OCI-LY3 (cell line): ENCODE measurements at regions not wholly inside any gene's neighbourhood (a gene's known extent, or its start where the extent isn't known, plus 50 kb on each side); places are given as distances from the start of the nearest gene placed in this dataset.

Experiments used
- H2AFZ ChIP-seq: fragments of 200-600, 300-600 bp; shearing (Covaris generic); 2 replicates; pipeline ENCODE4 v1.6.0; 2014; ENCODE audit warnings: antibody characterized with exemption, low read depth, low read length
- H3K27ac ChIP-seq: fragments of 200-600, 300-600 bp; sonication (generic); 2 replicates; pipeline ENCODE4 v1.5.1; 2014; ENCODE audit warnings: mild to moderate bottlenecking, low read length, moderate library complexity, mixed read lengths
- H3K27me3 ChIP-seq: fragments of 200-600, 300-600 bp; sonication (generic); 2 replicates; pipeline ENCODE4 v1.6.1; 2014; ENCODE audit warnings: low read depth, low read length, mixed read lengths
- H3K36me3 ChIP-seq: fragments of 200-600, 300-600 bp; sonication (generic); replicated peaks from 2 replicates; pipeline ENCODE3; 2014; ENCODE audit warnings: low read depth, low read length, mixed read lengths
- H3K4me1 ChIP-seq: fragments of 300-600, 200-600 bp; sonication (generic); 2 replicates; pipeline ENCODE4 v1.6.1; 2014; ENCODE audit warnings: low read length, mixed read lengths
- H3K4me2 ChIP-seq: fragments of 200-600, 300-600 bp; sonication (generic); 2 replicates; pipeline ENCODE4 v1.6.1; 2014; ENCODE audit warnings: low read length, mixed read lengths
- H3K4me3 ChIP-seq: fragments of 300-600, 200-600 bp; sonication (generic); 2 replicates; pipeline ENCODE4 v1.5.1; 2014; ENCODE audit warnings: antibody characterized with exemption, mild to moderate bottlenecking, low read length, moderate library complexity
- H3K79me2 ChIP-seq: fragments of 300-600, 200-600 bp; shearing (Covaris generic); 2 replicates; pipeline ENCODE4 v1.6.1; 2014; ENCODE audit warnings: mild to moderate bottlenecking, low read length, mixed read lengths
- H3K9ac ChIP-seq: fragments of 300-600, 200-600 bp; shearing (Covaris generic); 2 replicates; pipeline ENCODE4 v1.6.0; 2014; ENCODE audit warnings: mild to moderate bottlenecking, low read length, moderate library complexity
- H3K9me3 ChIP-seq: fragments of 200-600, 300-600 bp; shearing (Covaris generic); 2 replicates; pipeline ENCODE4 v1.6.1; 2014; ENCODE audit warnings: low read length, mixed read lengths; ENCODE audit not compliant: insufficient read depth
- H4K20me1 ChIP-seq: fragments of 200-600, 300-600 bp; sonication (generic); 2 replicates; pipeline ENCODE4 v1.6.1; 2016; ENCODE audit warnings: low read length, mixed read lengths; ENCODE audit not compliant: insufficient read depth
- CTCF ChIP-seq: fragments of 200-600, 300-600 bp; sonication (generic); IDR thresholded peaks from 2 replicates; pipeline ENCODE4 v1.5.1; 2014; ENCODE audit warnings: antibody characterized with exemption, low read length, low read depth
- EZH2phosphoT487 ChIP-seq: fragments of 200-600 bp; shearing (Covaris generic); IDR thresholded peaks from 2 replicates; pipeline ENCODE4 v1.6.1; 2018; ENCODE audit warnings: antibody characterized with exemption, mixed run types, low read depth

- no peak overlapping the region for H3K9ac ChIP-seq
- H3K4me3 ChIP-seq, result no peak overlapping the region
- H2AFZ ChIP-seq, result no peak overlapping the region
- H4K20me1 ChIP-seq, result no peaks in the 10 kb centered on the region
- no peaks in the 10 kb centered on the region for H3K79me2 ChIP-seq
- H3K27me3 ChIP-seq, result no peaks in the 10 kb centered on the region
- no peak overlapping the region; the same call in 1 of the 2 replicates for H3K4me2 ChIP-seq
- H3K4me1 ChIP-seq, result peaks cover 16% of the 10 kb centered on the region; the same call in 1 of the 2 replicates
- TF ChIP-seq EZH2phosphoT487 (no peak), CTCF (no peak)
- H3K36me3 ChIP-seq, result no peaks in the 10 kb centered on the region
- no peaks in the 10 kb centered on the region for H3K9me3 ChIP-seq
- no peak overlapping the region for H3K27ac ChIP-seq
These were observed 381.4 kb downstream of the BRD1 start for GRCh38 chr22:49446145-49446758.

GRCh38 chr22:49444781-49445180, 382.9 kb downstream of the BRD1 start:
- no peak overlapping the region for H2AFZ ChIP-seq
- H3K27ac ChIP-seq, result no peak overlapping the region
- no peak overlapping the region for H3K4me2 ChIP-seq
- peaks cover 16% of the 10 kb centered on the region; the same call in 1 of the 2 replicates for H3K4me1 ChIP-seq
- no peak overlapping the region for H3K9ac ChIP-seq
- no peak overlapping the region for H3K4me3 ChIP-seq
- H3K9me3 ChIP-seq, result no peaks in the 10 kb centered on the region
- H4K20me1 ChIP-seq, result no peaks in the 10 kb centered on the region
- H3K36me3 ChIP-seq, result no peaks in the 10 kb centered on the region
- no peak for TF ChIP-seq EZH2phosphoT487
- TF ChIP-seq CTCF, result no peak
- no peaks in the 10 kb centered on the region for H3K79me2 ChIP-seq
- H3K27me3 ChIP-seq, result no peaks in the 10 kb centered on the region

GRCh38 chr22:49440931-49441330, 386.7 kb downstream of the BRD1 start:
- H3K9ac ChIP-seq, result no peak overlapping the region

GRCh38 chr22:49439373-49439772, 388.3 kb downstream of the BRD1 start:
- Histone ChIP-seq H3K4me3 (no peak overlapping the region), H4K20me1 (no peaks in the 10 kb centered on the region), H3K79me2 (no peaks in the 10 kb centered on the region), H3K36me3 (no peaks in the 10 kb centered on the region), H3K27ac (no peak overlapping the region), H3K27me3 (no peaks in the 10 kb centered on the region), H3K4me2 (no peak overlapping the region), H3K9ac (no peak overlapping the region), H3K9me3 (no peaks in the 10 kb centered on the region), H2AFZ (no peak overlapping the region), H3K4me1 (no peaks in the 10 kb centered on the region)
- TF ChIP-seq CTCF, result no peak
- TF ChIP-seq EZH2phosphoT487, result no peak

More at GRCh38 chr22:49440931-49441330, 386.7 kb downstream of the BRD1 start:
- H3K4me2 ChIP-seq, result no peak overlapping the region
- TF ChIP-seq EZH2phosphoT487 (no peak), CTCF (no peak)
- no peaks in the 10 kb centered on the region for H3K27me3 ChIP-seq
- no peak overlapping the region for H3K4me3 ChIP-seq
- no peaks in the 10 kb centered on the region for H3K9me3 ChIP-seq
- H3K4me1 ChIP-seq, result peaks cover 4% of the 10 kb centered on the region; the same call in 1 of the 2 replicates
- no peaks in the 10 kb centered on the region for H3K79me2 ChIP-seq
- H3K27ac ChIP-seq, result no peak overlapping the region
- no peak overlapping the region for H2AFZ ChIP-seq
- H3K36me3 ChIP-seq, result no peaks in the 10 kb centered on the region
- H4K20me1 ChIP-seq, result no peaks in the 10 kb centered on the region
